ENCODE measurements at regions not wholly inside any gene's neighbourhood (a gene's known extent, or its start where the extent isn't known, plus 50 kb on each side); places are given as distances from the start of the nearest gene placed in this dataset.
"Not testable (repeated sequence)": the region's sequence is repeated elsewhere in the genome, so short reads cannot be mapped to it uniquely, and the experiment has no call there.

GRCh38 chr16:47907109-47907508 is 248.7 kb downstream of the ABCC12 start:
- H3K4me3 Mint-ChIP-seq (ENCODE audit: unreplicated experiment), result no peak overlapping the region
- H3K27ac Mint-ChIP-seq (ENCODE audit: unreplicated experiment), result no peak overlapping the region
- H3K36me3 Mint-ChIP-seq (ENCODE audit: unreplicated experiment), result no peaks in the 10 kb centered on the region
- H3K4me1 Mint-ChIP-seq (ENCODE audit: unreplicated experiment), result no peaks in the 10 kb centered on the region
- no peaks in the 10 kb centered on the region for H3K27me3 Mint-ChIP-seq (ENCODE audit: unreplicated experiment)
- H3K9me3 Mint-ChIP-seq (ENCODE audit: unreplicated experiment), result peaks cover 7% of the 10 kb centered on the region
- no peak for TF ChIP-seq CTCF (IDR thresholded peaks at IDR 0.05)
- no peak for DNase-seq (ENCODE audit: extremely low spot score, unreplicated experiment)

GRCh38 chr16:47905771-47906170 is 250.0 kb downstream of the ABCC12 start:
- Mint-ChIP-seq H3K27me3 (ENCODE audit: unreplicated experiment) (no peaks in the 10 kb centered on the region), H3K36me3 (ENCODE audit: unreplicated experiment) (no peaks in the 10 kb centered on the region), H3K4me3 (ENCODE audit: unreplicated experiment) (no peak overlapping the region), H3K4me1 (ENCODE audit: unreplicated experiment) (no peaks in the 10 kb centered on the region), H3K9me3 (ENCODE audit: unreplicated experiment) (peaks cover 7% of the 10 kb centered on the region), H3K27ac (ENCODE audit: unreplicated experiment) (no peak overlapping the region)
- TF ChIP-seq CTCF (IDR thresholded peaks at IDR 0.05), result no peak
- DNase-seq (ENCODE audit: extremely low spot score, unreplicated experiment), result no peak

GRCh38 chr16:47904691-47905090 is 251.1 kb downstream of the ABCC12 start:
- H3K27ac Mint-ChIP-seq (ENCODE audit: unreplicated experiment), result no peak overlapping the region
- no peak for DNase-seq (ENCODE audit: extremely low spot score, unreplicated experiment)
- H3K36me3 Mint-ChIP-seq (ENCODE audit: unreplicated experiment), result no peaks in the 10 kb centered on the region
- H3K27me3 Mint-ChIP-seq (ENCODE audit: unreplicated experiment), result no peaks in the 10 kb centered on the region
- peaks cover 7% of the 10 kb centered on the region for H3K9me3 Mint-ChIP-seq (ENCODE audit: unreplicated experiment)
- no peaks in the 10 kb centered on the region for H3K4me1 Mint-ChIP-seq (ENCODE audit: unreplicated experiment)
- H3K4me3 Mint-ChIP-seq (ENCODE audit: unreplicated experiment), result no peak overlapping the region
- no peak for TF ChIP-seq CTCF (IDR thresholded peaks at IDR 0.05)

- Mint-ChIP-seq H3K27me3 (ENCODE audit: unreplicated experiment) (no peaks in the 10 kb centered on the region), H3K4me1 (ENCODE audit: unreplicated experiment) (no peaks in the 10 kb centered on the region), H3K4me3 (ENCODE audit: unreplicated experiment) (no peak overlapping the region), H3K27ac (ENCODE audit: unreplicated experiment) (no peak overlapping the region), H3K36me3 (ENCODE audit: unreplicated experiment) (no peaks in the 10 kb centered on the region), H3K9me3 (ENCODE audit: unreplicated experiment) (no peaks in the 10 kb centered on the region)
- no peak for DNase-seq (ENCODE audit: extremely low spot score, unreplicated experiment)
- no peak for TF ChIP-seq CTCF (IDR thresholded peaks at IDR 0.05)
Measured at GRCh38 chr16:47903470-47903869, 252.3 kb downstream of the ABCC12 start.

GRCh38 chr16:47897105-47897504 is 258.7 kb downstream of the ABCC12 start:
- not testable (repeated sequence) for H3K27ac Mint-ChIP-seq (ENCODE audit: unreplicated experiment); H3K4me1 Mint-ChIP-seq (ENCODE audit: unreplicated experiment); H3K27me3 Mint-ChIP-seq (ENCODE audit: unreplicated experiment); DNase-seq (ENCODE audit: extremely low spot score, unreplicated experiment); H3K9me3 Mint-ChIP-seq (ENCODE audit: unreplicated experiment); H3K36me3 Mint-ChIP-seq (ENCODE audit: unreplicated experiment); H3K4me3 Mint-ChIP-seq (ENCODE audit: unreplicated experiment)

GRCh38 chr16:47895146-47895545 is 260.6 kb downstream of the ABCC12 start:
- no peaks in the 10 kb centered on the region for H3K4me1 Mint-ChIP-seq (ENCODE audit: unreplicated experiment)

More at GRCh38 chr16:47895146-47895545, 260.6 kb downstream of the ABCC12 start:
- Mint-ChIP-seq H3K27me3 (ENCODE audit: unreplicated experiment) (peaks cover 14% of the 10 kb centered on the region), H3K27ac (ENCODE audit: unreplicated experiment) (no peak overlapping the region), H3K36me3 (ENCODE audit: unreplicated experiment) (no peaks in the 10 kb centered on the region), H3K9me3 (ENCODE audit: unreplicated experiment) (peaks cover 6% of the 10 kb centered on the region), H3K4me3 (ENCODE audit: unreplicated experiment) (no peak overlapping the region)
- no peak for TF ChIP-seq CTCF (IDR thresholded peaks at IDR 0.05)
- DNase-seq (ENCODE audit: extremely low spot score, unreplicated experiment), result no peak
